Activated naive CD8-positive, alpha-beta T cell treated with anti-CD3 and anti-CD28 coated beads, Interleukin-2, amount 10 ng/mL, durations not matched to agents 7 days and 5 days (primary cell): ENCODE measurements at regions not wholly inside any gene's neighbourhood (a gene's known extent, or its start where the extent isn't known, plus 50 kb on each side); places are given as distances from the start of the nearest gene placed in this dataset.

Experiments
- ATAC-seq: fragments of 150-1000 bp; cut with Tn5 transposase; one replicate; pipeline ENCODE4 v1.10.0; 2021; ENCODE audit warnings: low read depth, moderate library complexity
- POLR2A ChIA-PET: fragments of 350-600 bp; sonication (Branson Sonifier 250); formaldehyde crosslinking; loops from one replicate; lab custom pipeline; 2021; ENCODE audit warnings: antibody characterized with exemption; lab: Charles Lee
- DNase-seq: peaks from one replicate; pipeline ENCODE4 v3.0.0; 2021
- H3K27ac Mint-ChIP-seq: one replicate; pipeline ENCODE4 v1.8.0; 2022; ENCODE audit warnings: mild to moderate bottlenecking, mixed read lengths
- H3K27me3 Mint-ChIP-seq: one replicate; pipeline ENCODE4 v1.8.0; 2022; ENCODE audit warnings: mild to moderate bottlenecking, moderate library complexity, mixed read lengths
- H3K36me3 Mint-ChIP-seq: one replicate; pipeline ENCODE4 v1.8.0; 2021; ENCODE audit warnings: mild to moderate bottlenecking, mixed read lengths
- H3K4me1 Mint-ChIP-seq: one replicate; pipeline ENCODE4 v1.8.0; 2021; ENCODE audit warnings: mixed read lengths
- H3K4me3 Mint-ChIP-seq: one replicate; pipeline ENCODE4 v1.8.0; 2022; ENCODE audit warnings: mild to moderate bottlenecking, moderate library complexity, mixed read lengths
- H3K9me3 Mint-ChIP-seq: one replicate; pipeline ENCODE4 v1.8.0; 2021; ENCODE audit warnings: mixed read lengths

DNA sequence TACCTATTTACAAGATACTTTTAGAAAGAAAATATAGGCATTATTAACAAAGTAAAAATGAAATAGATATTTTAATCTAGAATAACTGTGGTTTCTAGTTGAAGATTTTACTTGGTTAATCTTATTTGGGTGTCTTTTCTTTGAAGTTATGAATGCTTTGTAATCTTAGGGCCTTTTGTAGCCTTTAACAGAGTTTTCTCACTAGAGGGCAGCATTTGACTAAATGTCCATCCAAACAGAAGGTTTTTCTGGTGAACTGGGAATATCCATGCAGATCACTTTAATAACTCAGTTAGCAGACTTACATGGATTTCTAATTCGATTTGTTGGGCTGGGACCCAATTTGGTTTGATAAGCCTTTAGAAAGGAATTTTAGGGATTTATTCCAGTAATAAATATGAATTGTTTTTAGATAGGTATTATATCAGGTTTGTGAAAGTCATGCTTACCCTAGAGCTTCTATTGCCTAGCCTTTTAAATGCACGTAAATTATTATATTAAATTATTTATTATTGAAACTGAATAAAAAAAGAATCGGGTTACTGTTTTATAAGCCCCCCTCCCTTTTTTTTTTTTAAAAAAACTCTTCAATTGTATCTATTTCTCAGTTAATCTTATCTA lies 119.7 kb downstream of the ZNF326 start:
- Mint-ChIP-seq H3K27me3 (peaks cover 21% of the 10 kb centered on the region), H3K4me3 (no peak overlapping the region), H3K9me3 (no peaks in the 10 kb centered on the region), H3K4me1 (no peaks in the 10 kb centered on the region), H3K27ac (no peak overlapping the region), H3K36me3 (no peaks in the 10 kb centered on the region)
- POLR2A ChIA-PET = no interaction called here
- no peak for ATAC-seq
- no peak for DNase-seq

DNA sequence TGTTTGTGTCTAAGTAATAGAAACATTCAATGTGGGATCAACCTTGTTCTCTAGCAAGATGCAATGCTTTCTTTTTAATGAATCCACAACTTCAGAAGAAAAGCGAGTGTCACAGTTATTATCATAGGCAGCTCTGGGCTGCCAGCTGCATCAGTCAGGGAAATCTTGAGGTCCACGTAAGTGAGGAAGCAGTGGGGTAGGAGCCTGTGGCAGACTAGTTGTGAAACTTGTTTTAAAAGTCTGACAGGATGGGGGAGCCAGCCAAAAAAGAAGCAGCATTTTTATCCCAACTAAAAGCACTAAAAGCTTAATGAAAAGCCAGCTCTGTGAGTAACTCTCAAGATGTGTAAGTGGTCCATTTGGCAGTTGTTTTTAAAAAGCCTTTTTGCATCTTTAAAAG lies 113.1 kb downstream of the ZNF326 start:
- POLR2A ChIA-PET = no interaction called here
- Mint-ChIP-seq H3K27ac (no peak overlapping the region), H3K36me3 (no peaks in the 10 kb centered on the region), H3K9me3 (no peaks in the 10 kb centered on the region), H3K27me3 (peaks cover 44% of the 10 kb centered on the region), H3K4me1 (no peaks in the 10 kb centered on the region), H3K4me3 (no peak overlapping the region)
- no peak for ATAC-seq
- no peak for DNase-seq

- Mint-ChIP-seq H3K27me3 (peaks cover 43% of the 10 kb centered on the region), H3K36me3 (no peaks in the 10 kb centered on the region), H3K4me1 (no peaks in the 10 kb centered on the region), H3K4me3 (no peak overlapping the region), H3K9me3 (no peaks in the 10 kb centered on the region), H3K27ac (no peak overlapping the region)
- no peak for ATAC-seq
- no peak for DNase-seq
- POLR2A ChIA-PET = no interaction called here
Observed at GRCh38 chr1:90106311-90106710, 111.4 kb downstream of the ZNF326 start.

DNA sequence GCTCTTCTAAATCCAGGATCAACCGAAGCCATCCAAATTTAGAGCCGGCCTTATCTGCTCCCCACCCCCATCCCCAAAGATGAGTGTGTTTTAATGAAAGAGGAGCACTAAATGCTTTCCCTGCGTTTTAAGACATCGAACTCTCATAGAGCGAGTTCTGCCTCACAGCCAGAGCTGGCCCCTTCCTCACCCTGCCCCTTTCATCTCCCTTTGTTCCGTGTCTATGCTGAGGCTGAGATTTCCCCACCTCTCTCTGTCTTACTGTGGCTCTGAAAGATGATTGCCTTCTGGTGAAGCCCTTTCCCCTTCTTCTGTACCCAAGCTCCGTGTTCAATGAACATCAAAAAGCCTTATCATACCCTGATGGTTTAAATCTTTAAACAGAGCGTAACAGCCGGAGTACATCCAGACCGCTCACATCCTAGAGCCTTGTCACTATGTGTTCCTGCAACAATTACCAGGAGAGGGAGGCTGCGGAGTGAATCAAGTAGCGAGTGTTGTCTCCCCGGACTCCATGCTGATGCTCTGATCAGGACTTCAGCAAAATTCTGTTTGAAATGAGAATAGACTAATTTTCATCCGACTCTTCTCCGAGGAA lies 110.1 kb downstream of the ZNF326 start:
- H3K27ac Mint-ChIP-seq = no peak overlapping the region
- DNase-seq (no peak), ATAC-seq (no peak)
- H3K27me3 Mint-ChIP-seq = peaks cover 38% of the 10 kb centered on the region
- H3K9me3 Mint-ChIP-seq = no peaks in the 10 kb centered on the region
- POLR2A ChIA-PET = no interaction called here
- H3K4me3 Mint-ChIP-seq = no peak overlapping the region
- H3K36me3 Mint-ChIP-seq = no peaks in the 10 kb centered on the region
- no peaks in the 10 kb centered on the region for H3K4me1 Mint-ChIP-seq

DNA sequence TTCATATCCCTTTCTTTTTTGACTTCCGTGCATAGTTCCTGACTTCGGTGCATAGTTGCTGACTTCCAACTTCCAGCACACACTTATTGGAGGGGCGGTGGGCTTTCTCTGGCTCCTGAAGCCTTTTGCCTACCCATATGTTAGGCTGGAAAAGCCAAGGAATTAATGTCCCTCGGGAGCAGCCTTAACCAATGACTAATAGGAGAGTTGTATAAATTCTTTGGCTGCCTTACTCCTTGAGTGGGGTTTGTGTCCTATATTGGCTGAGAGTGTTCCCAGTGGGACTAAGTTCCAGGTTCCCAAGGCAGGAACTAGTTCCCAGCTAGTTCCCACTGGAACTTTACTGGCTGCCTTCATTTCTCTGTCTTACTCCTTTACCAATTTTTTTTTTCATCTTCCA lies 105.7 kb downstream of the ZNF326 start:
- H3K9me3 Mint-ChIP-seq = peaks cover 2% of the 10 kb centered on the region
- POLR2A ChIA-PET = no interaction called here
- no peak overlapping the region for H3K4me3 Mint-ChIP-seq
- no peak overlapping the region for H3K27ac Mint-ChIP-seq
- no peaks in the 10 kb centered on the region for H3K36me3 Mint-ChIP-seq
- no peaks in the 10 kb centered on the region for H3K4me1 Mint-ChIP-seq
- no peak for ATAC-seq
- H3K27me3 Mint-ChIP-seq = peaks cover 9% of the 10 kb centered on the region
- no peak for DNase-seq

GRCh38 chr1:90092441-90092840 lies 97.5 kb downstream of the ZNF326 start:
- no peak overlapping the region for H3K27ac Mint-ChIP-seq
- no peaks in the 10 kb centered on the region for H3K36me3 Mint-ChIP-seq
- peaks cover 2% of the 10 kb centered on the region for H3K9me3 Mint-ChIP-seq
- peaks cover 11% of the 10 kb centered on the region for H3K27me3 Mint-ChIP-seq
- H3K4me1 Mint-ChIP-seq = no peaks in the 10 kb centered on the region
- no peak overlapping the region for H3K4me3 Mint-ChIP-seq
- no peak for ATAC-seq
- no peak for DNase-seq
- POLR2A ChIA-PET = no interaction called here
